Caco-2 (cell line): ENCODE measurements at regions not wholly inside any gene's neighbourhood (a gene's known extent, or its start where the extent isn't known, plus 50 kb on each side); places are given as distances from the start of the nearest gene placed in this dataset.

Experiments
- BruUV-seq: library from RNA; stranded (reverse); fragments of 400-500 nt; replicated peaks from 2 replicates; lab custom pipeline; 2021; lab: Mats Ljungman, UMichigan
- CTCF ChIA-PET: fragments of 300-600 bp; sonication (Branson Sonifier 250); formaldehyde crosslinking; loops from one replicate; lab custom pipeline; 2022; ENCODE audit warnings: antibody characterized with exemption; lab: Charles Lee
- POLR2A ChIA-PET: fragments of 300-600 bp; sonication (Branson Sonifier 250); formaldehyde crosslinking; loops from one replicate; lab custom pipeline; 2022; ENCODE audit warnings: antibody characterized with exemption; lab: Charles Lee
- DNase-seq, 2 experiments: peaks; one replicate each; pipeline versions ENCODE4 v3.0.0 to v3.0.0-alpha.2; 2020 to 2022
- H3K27me3 ChIP-seq: replicated peaks from 2 replicates; pipeline ENCODE4 v1.6.0; 2011; ENCODE audit warnings: low read length; ENCODE audit not compliant: control insufficient read depth, insufficient read depth
- H3K36me3 ChIP-seq: 2 replicates; pipeline ENCODE4 v1.5.1; 2011; ENCODE audit warnings: low read length; ENCODE audit not compliant: control insufficient read depth, insufficient read depth
- H3K4me1 ChIP-seq: fragments of 250-450 bp; sonication (Bioruptor Pico); 2 replicates; pipeline ENCODE4 v1.5.1; 2020; ENCODE audit warnings: mild to moderate bottlenecking
- H3K4me3 ChIP-seq: 2 replicates; pipeline ENCODE4 v1.5.1; 2011; ENCODE audit warnings: low read depth, mild to moderate bottlenecking, control low read depth, low read length
- H3K9me3 ChIP-seq: fragments of 250-450 bp; sonication (Bioruptor Pico); 2 replicates; pipeline ENCODE4 v1.5.1; 2020; ENCODE audit warnings: mild to moderate bottlenecking, moderate library complexity
- H3K27ac Mint-ChIP-seq: one replicate; pipeline ENCODE4 v1.8.0; 2022; ENCODE audit warnings: mixed read lengths; ENCODE audit not compliant: unreplicated experiment
- H3K27me3 Mint-ChIP-seq: one replicate; pipeline ENCODE4 v1.8.0; 2022; ENCODE audit warnings: mixed read lengths; ENCODE audit not compliant: insufficient read depth, unreplicated experiment
- H3K36me3 Mint-ChIP-seq: one replicate; pipeline ENCODE4 v1.8.0; 2022; ENCODE audit warnings: mild to moderate bottlenecking, mixed read lengths; ENCODE audit not compliant: insufficient read depth, unreplicated experiment
- H3K4me1 Mint-ChIP-seq: one replicate; pipeline ENCODE4 v1.8.0; 2022; ENCODE audit warnings: low read depth, mixed read lengths; ENCODE audit not compliant: unreplicated experiment
- H3K4me3 Mint-ChIP-seq: one replicate; pipeline ENCODE4 v1.8.0; 2022; ENCODE audit warnings: mild to moderate bottlenecking, moderate library complexity, mixed read lengths; ENCODE audit not compliant: unreplicated experiment
- H3K9me3 Mint-ChIP-seq: one replicate; pipeline ENCODE4 v1.8.0; 2022; ENCODE audit warnings: mixed read lengths; ENCODE audit not compliant: unreplicated experiment
- CTCF ChIP-seq, 2 experiments: fragments of 200-600 bp in 1 of 2; IDR thresholded peaks; 1 replicate in 1 of 2; 2 replicates in 1 of 2; pipeline versions ENCODE4 v1.5.1 to v1.8.0; 2011 to 2022; ENCODE audit warnings: antibody characterized with exemption in 1 of 2, control low read depth in 1 of 2, inconsistent platforms in 1 of 2, low read depth in 1 of 2, low read length in 1 of 2, mild to moderate bottlenecking in 1 of 2, moderate library complexity in 1 of 2; ENCODE audit not compliant: insufficient read depth in 1 of 2, severe bottlenecking in 1 of 2, unreplicated experiment in 1 of 2
- intact Hi-C: fragments of 100-400 bp; cut with micrococcal nuclease; formaldehyde crosslinking; loops from one replicate; pipeline ENCODE4 v1.10.0; 2022; ENCODE audit not compliant: unreplicated experiment

GRCh38 chr1:227490478-227490877, 72.9 kb upstream of the ZNF678 start:
- Histone ChIP-seq H3K4me1 (no peaks in the 10 kb centered on the region), H3K27me3 (no peaks in the 10 kb centered on the region), H3K36me3 (no peaks in the 10 kb centered on the region), H3K9me3 (no peaks in the 10 kb centered on the region), H3K4me3 (no peak overlapping the region)
- Mint-ChIP-seq H3K27ac (no peak overlapping the region), H3K36me3 (no peaks in the 10 kb centered on the region), H3K9me3 (peaks cover 15% of the 10 kb centered on the region), H3K4me3 (no peak overlapping the region), H3K27me3 (no peaks in the 10 kb centered on the region), H3K4me1 (no peaks in the 10 kb centered on the region)
- DNase-seq = no peak
- intact Hi-C loops = no loop called here
- ChIA-PET CTCF (no interaction called here), POLR2A (no interaction called here)
- TF ChIP-seq CTCF (IDR thresholded peaks at IDR 0.05; ENCODE audit: insufficient read depth in 1 of 2, low read depth in 1 of 2, low read length in 1 of 2, severe bottlenecking in 1 of 2, unreplicated experiment in 1 of 2) = no peak
- BruUV-seq = no TSS peak

DNA sequence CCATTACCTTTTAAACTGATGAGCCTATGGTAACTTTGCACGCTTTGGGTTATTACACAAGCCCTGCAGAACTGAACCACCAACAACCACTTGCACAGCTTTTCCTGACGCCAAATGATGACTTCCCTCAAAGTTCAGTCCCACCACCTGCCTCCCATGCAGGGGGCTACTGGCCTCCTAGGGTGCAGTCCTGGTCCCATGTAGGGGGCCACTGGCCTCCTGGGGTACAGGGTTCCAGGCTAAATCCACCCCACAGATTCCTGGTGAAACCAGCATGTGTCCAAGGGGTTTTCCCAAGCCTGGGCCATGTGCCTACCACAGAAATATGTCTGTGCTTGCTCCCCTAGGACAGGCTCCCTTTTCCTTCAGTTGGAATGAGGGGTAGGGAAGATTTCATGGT, 73.4 kb upstream of the ZNF678 start:
- TF ChIP-seq CTCF (IDR thresholded peaks at IDR 0.05; ENCODE audit: insufficient read depth in 1 of 2, low read depth in 1 of 2, low read length in 1 of 2, severe bottlenecking in 1 of 2, unreplicated experiment in 1 of 2) = no peak
- no peaks in the 10 kb centered on the region for H3K27me3 ChIP-seq
- Mint-ChIP-seq H3K27ac (no peak overlapping the region), H3K4me1 (no peaks in the 10 kb centered on the region), H3K4me3 (no peak overlapping the region), H3K36me3 (no peaks in the 10 kb centered on the region), H3K27me3 (no peaks in the 10 kb centered on the region), H3K9me3 (peaks cover 18% of the 10 kb centered on the region)
- no TSS peak for BruUV-seq
- H3K9me3 ChIP-seq = no peaks in the 10 kb centered on the region
- intact Hi-C loops = no loop called here
- H3K4me3 ChIP-seq = no peak overlapping the region
- no peaks in the 10 kb centered on the region for H3K36me3 ChIP-seq
- POLR2A ChIA-PET = no interaction called here
- DNase-seq = no peak
- H3K4me1 ChIP-seq = no peaks in the 10 kb centered on the region
- CTCF ChIA-PET = no interaction called here

DNA sequence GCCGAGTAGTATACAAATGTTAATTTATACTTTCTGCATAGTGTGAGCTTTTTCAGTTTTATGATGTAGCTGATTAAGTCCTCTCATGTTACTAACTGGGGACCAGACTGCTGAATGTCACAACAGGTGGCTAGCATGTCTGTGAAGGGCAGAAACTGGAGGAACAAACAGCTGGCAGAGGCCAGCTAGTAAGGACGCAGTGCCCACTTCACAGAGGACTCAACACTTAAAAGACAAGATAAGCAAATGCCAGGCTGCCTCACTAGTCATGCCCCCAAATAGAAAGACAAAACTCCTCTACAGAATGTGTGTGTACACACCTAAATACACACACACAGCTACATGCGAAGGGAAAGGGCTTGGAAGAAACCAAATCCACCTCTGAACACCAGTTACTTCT, 73.8 kb upstream of the ZNF678 start:
- H3K4me3 Mint-ChIP-seq = no peak overlapping the region

More for the DNA sequence above, 73.8 kb upstream of the ZNF678 start:
- Histone ChIP-seq H3K9me3 (no peaks in the 10 kb centered on the region), H3K27me3 (no peaks in the 10 kb centered on the region), H3K36me3 (no peaks in the 10 kb centered on the region), H3K4me3 (no peak overlapping the region), H3K4me1 (no peaks in the 10 kb centered on the region)
- POLR2A ChIA-PET = no interaction called here
- intact Hi-C loops = loop anchor here (10.0 kb wide), 2 partner anchors 235 to 615 kb away; partner anchors contain the start of genes C1orf35 and MRPL55
- Mint-ChIP-seq H3K27ac (no peak overlapping the region), H3K36me3 (no peaks in the 10 kb centered on the region), H3K9me3 (peaks cover 18% of the 10 kb centered on the region), H3K27me3 (no peaks in the 10 kb centered on the region), H3K4me1 (no peaks in the 10 kb centered on the region)
- DNase-seq = no peak
- BruUV-seq = no TSS peak
- CTCF ChIA-PET = no interaction called here
- TF ChIP-seq CTCF (IDR thresholded peaks at IDR 0.05; ENCODE audit: insufficient read depth in 1 of 2, low read depth in 1 of 2, low read length in 1 of 2, severe bottlenecking in 1 of 2, unreplicated experiment in 1 of 2) = no peak
